HEK293 (cell line): ENCODE measurements at regions not wholly inside any gene's neighbourhood (a gene's known extent, or its start where the extent isn't known, plus 50 kb on each side); places are given as distances from the start of the nearest gene placed in this dataset.

Experiments
- ZFHX2 ChIP-seq: fragments of 450-650 bp; formaldehyde crosslinking; conservative IDR thresholded peaks from 2 replicates; pipeline ENCODE4 v1.5.1; 2016; ENCODE audit warnings: missing biosample characterization, missing genetic modification characterization
- TF ChIP-seq, protein P1 (sequence below): fragments of 450-650 bp; formaldehyde crosslinking; IDR thresholded peaks from 2 replicates; pipeline ENCODE4 v1.5.1; 2016; ENCODE audit warnings: missing biosample characterization, missing genetic modification characterization, low read depth

DNA sequence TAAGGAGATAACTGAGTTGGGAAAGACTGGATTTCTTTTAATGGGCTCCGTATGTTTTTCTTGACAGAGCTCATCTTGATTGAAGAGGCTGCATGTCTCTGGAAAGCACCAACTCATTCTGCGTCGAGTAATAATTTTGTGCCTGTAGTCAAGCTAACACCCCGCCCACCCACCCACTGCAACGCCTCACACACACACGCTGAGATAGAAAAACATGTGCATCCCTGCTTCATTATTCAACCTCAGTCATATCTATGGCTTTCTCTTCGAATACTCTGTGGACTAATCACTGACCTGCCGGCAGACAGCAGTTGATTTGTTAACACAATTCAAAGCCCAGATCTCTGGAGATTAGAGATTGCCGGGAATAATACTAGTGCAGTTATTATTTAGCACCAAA, 220.2 kb upstream of the TOM1L1 start:
- TF ChIP-seq, protein P1, sequence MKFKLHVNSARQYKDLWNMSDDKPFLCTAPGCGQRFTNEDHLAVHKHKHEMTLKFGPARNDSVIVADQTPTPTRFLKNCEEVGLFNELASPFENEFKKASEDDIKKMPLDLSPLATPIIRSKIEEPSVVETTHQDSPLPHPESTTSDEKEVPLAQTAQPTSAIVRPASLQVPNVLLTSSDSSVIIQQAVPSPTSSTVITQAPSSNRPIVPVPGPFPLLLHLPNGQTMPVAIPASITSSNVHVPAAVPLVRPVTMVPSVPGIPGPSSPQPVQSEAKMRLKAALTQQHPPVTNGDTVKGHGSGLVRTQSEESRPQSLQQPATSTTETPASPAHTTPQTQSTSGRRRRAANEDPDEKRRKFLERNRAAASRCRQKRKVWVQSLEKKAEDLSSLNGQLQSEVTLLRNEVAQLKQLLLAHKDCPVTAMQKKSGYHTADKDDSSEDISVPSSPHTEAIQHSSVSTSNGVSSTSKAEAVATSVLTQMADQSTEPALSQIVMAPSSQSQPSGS, result no peak
- TF ChIP-seq ZFHX2 (tag by site-specific recombination), result no peak
